SW 1271 (cell line): ENCODE measurements at regions not wholly inside any gene's neighbourhood (a gene's known extent, or its start where the extent isn't known, plus 50 kb on each side); places are given as distances from the start of the nearest gene placed in this dataset.

Experiments used
- DNase-seq, 2 experiments: peaks; one replicate each; lab custom pipeline; 2025; lab: John Stamatoyannopoulos, UW

GRCh38 chr21:26739189-26739588 lies 106.0 kb downstream of the ADAMTS1 start:
- DNase-seq, result no peak

GRCh38 chr21:26736449-26736848 lies 108.8 kb downstream of the ADAMTS1 start:
- DNase-seq, result no peak

- DNase-seq, result peak in 1 of 2 experiments; percentile 0
These were observed 112.6 kb downstream of the ADAMTS1 start for GRCh38 chr21:26732432-26733221.

GRCh38 chr21:26719750-26720149 lies 125.5 kb downstream of the ADAMTS1 start:
- DNase-seq, result no peak

GRCh38 chr21:26717146-26717739 lies 128.0 kb downstream of the ADAMTS1 start:
- peak in 1 of 2 experiments; percentile 16 for DNase-seq

- peak in 1 of 2 experiments; percentile 22 for DNase-seq
These were observed 129.2 kb downstream of the ADAMTS1 start for GRCh38 chr21:26715878-26716506.

GRCh38 chr21:26715116-26715515 lies 130.1 kb downstream of the ADAMTS1 start:
- DNase-seq, result no peak

- no peak for DNase-seq
These were observed 135.1 kb downstream of the ADAMTS1 start for GRCh38 chr21:26710155-26710554.

GRCh38 chr21:26709090-26709489 lies 136.0 kb upstream of the CYYR1 start:
- DNase-seq, result no peak

GRCh38 chr21:26708223-26708800 lies 135.2 kb upstream of the CYYR1 start:
- no peak for DNase-seq

- no peak for DNase-seq
These were observed 134.2 kb upstream of the CYYR1 start for GRCh38 chr21:26707246-26707645.

- no peak for DNase-seq
These were observed 125.3 kb upstream of the CYYR1 start for GRCh38 chr21:26698416-26698815.

GRCh38 chr21:26691416-26691815 lies 118.3 kb upstream of the CYYR1 start:
- DNase-seq, result no peak

- DNase-seq, result no peak
These were observed 113.6 kb upstream of the CYYR1 start for GRCh38 chr21:26686705-26687104.

- DNase-seq, result peak in 1 of 2 experiments; percentile 3
These were observed 113.2 kb upstream of the CYYR1 start for GRCh38 chr21:26686278-26686677.

- DNase-seq, result no peak
These were observed 111.8 kb upstream of the CYYR1 start for GRCh38 chr21:26684889-26685288.

- DNase-seq, result no peak
These were observed 110.9 kb upstream of the CYYR1 start for GRCh38 chr21:26683996-26684395.

- no peak for DNase-seq
These were observed 106.2 kb upstream of the CYYR1 start for GRCh38 chr21:26679284-26679683.

- no peak for DNase-seq
These were observed 101.2 kb upstream of the CYYR1 start for GRCh38 chr21:26674323-26674722.

GRCh38 chr21:26669215-26669764 lies 96.2 kb upstream of the CYYR1 start:
- no peak for DNase-seq

GRCh38 chr21:26659757-26660156 lies 86.7 kb upstream of the CYYR1 start:
- no peak for DNase-seq

GRCh38 chr21:26659182-26659581 lies 86.1 kb upstream of the CYYR1 start:
- no peak for DNase-seq
